GM21381 (cell line): ENCODE measurements at regions not wholly inside any gene's neighbourhood (a gene's known extent, or its start where the extent isn't known, plus 50 kb on each side); places are given as distances from the start of the nearest gene placed in this dataset.
"Not testable (repeated sequence)": the region's sequence is repeated elsewhere in the genome, so short reads cannot be mapped to it uniquely, and the experiment has no call there.

Experiments
- ATAC-seq: cut with Tn5 transposase; IDR thresholded peaks from one replicate; pipeline ENCODE4 v1.9.1; 2021; ENCODE audit warnings: mild to moderate bottlenecking, moderate library complexity; ENCODE audit not compliant: unreplicated experiment

DNA sequence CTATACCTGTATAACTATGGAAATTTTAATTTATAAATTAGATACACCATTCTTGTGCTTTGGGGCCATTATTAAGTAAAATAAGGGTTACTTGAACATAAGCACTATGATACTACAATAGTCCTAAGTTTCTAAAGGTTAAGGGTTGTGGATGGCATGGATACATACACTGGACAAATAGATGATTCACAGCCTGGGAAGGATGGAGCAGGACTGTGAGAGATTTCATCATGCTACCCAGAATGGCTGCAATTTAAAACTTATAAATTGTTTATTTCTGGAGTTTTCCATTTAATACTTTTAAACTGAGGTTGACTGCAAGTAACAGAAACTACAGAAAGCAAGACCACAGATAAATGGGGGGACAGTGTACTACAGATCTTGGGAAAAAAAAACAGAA is 295.8 kb upstream of the ZNF804A start:
- no peak for ATAC-seq

DNA sequence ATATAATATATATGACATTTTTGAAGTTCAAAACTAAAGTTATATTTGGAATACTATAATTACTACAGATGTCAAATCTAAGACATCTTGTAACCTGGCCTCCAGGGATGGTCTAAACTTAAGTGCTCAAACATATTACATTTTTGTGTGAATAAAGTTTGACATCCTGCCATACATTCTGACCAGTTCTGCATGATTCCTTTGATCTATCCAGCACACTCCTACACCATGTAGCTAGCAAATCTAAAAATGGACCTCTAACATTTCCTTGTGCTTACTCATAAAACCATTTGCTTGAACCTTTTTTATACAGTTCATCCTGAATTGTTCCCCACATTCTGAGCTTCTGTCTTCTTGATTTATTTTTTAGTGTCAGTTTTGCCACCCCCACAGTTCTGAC is 294.3 kb upstream of the ZNF804A start:
- no peak for ATAC-seq

DNA sequence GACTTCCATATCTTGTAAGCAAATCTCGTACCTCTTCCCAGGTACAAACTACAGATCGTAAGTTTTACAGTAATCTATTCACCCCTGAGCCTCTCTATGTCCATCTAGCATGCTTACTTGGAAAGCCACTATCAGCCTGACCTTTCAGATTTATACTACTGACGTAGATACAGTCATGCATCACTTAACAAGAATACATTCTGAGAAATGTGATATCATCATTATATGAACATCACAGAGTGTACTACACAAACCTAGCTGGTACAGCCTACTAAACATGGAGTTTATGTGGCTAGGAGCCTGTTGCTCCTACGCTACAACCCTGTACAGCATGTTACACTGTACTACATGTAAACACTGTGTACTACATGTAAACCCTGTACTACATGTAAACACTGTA is 293.2 kb upstream of the ZNF804A start:
- ATAC-seq, result no peak

DNA sequence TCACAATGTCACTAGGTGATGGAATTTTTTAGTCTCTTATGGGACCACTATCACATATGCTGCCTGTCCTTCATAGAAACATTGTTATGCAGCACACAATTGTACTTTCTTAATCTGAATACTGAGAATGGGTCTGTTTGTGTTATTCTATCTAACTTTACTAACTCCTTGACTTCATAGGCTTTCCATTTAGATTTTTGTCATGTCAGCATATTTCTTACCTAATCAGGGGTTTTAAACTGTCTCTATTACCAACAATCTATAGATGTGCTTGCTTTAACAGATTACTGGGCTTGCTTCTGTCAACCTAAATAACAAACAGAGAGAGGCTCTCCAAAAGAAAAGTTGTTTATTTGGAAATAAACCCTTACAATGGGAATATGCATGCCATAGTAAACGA is 289.6 kb upstream of the ZNF804A start:
- no peak for ATAC-seq

DNA sequence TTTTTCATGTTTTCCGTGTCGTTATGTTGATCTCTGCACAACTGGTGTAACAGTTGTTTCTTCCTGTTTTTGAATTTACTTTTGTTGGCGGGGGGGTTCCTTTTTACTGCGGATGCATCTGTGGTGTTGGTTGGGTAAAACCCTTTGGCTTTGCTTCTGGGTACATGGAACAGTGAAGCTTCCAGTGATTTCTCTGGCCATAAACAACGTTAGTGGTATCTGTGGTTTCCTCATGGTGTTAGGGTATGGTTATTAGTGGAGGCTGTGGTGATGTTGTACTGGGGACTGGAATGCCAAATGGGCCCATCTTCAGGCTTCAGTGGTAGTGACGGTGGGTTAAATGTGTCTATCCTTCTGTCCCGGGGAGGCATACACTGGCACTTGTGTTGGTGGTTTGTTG is 285.4 kb upstream of the ZNF804A start:
- no peak for ATAC-seq

DNA sequence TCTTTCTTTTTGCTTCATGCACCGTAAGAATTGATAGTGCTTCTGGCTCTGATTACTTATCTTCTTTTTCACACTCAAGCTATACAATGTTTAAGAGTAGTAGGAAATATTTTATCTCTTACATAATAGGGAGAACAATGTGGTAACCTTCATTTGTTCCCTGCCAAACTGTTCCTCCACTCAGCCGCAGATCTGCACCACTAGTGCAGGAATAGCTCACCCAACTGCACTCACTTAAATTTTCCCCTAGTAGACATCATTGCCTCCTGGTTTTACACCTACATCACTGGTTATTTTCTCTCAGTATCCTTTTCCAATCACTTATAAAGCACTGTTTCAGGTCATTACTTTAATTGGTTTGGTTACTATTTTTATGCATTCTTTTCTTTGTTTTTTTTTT is 283.5 kb upstream of the ZNF804A start:
- no peak for ATAC-seq

DNA sequence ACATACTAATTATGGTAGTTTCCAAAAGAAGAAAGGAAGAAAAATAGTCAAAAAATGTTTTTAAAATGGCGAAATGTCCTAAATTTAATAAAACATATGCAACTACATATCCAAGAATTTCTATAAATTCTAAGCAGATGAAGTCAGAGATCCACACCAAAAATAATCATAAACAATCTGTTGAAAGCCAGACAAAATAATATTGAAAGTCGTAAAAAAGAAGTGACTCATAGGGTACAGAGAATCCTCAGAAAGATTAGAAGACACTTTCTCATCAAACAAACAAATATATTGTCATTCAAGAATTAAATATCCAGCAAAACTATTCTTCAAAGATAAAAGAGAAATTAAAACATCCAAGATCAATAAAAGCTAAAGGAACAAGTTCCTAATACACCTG is 281.4 kb upstream of the ZNF804A start:
- no peak for ATAC-seq

DNA sequence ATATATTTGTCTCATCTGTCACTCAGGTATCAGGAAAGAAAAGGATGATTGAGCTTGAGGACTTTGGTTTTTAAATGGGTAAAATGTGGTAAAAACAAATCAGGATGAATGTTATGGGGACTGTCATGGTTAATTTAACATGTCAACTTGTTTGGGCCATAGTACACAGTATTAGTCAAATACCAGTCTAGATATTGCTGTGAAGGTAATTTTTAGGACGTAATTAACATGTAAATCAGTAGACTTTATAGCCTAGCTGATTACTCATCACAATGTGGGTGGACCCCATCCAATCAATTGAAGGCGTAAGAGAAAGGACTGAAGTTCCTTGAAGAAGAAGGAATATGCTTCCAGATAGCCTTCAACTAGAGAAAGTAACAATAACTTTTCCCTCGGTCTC is 275.7 kb upstream of the ZNF804A start:
- no peak for ATAC-seq

DNA sequence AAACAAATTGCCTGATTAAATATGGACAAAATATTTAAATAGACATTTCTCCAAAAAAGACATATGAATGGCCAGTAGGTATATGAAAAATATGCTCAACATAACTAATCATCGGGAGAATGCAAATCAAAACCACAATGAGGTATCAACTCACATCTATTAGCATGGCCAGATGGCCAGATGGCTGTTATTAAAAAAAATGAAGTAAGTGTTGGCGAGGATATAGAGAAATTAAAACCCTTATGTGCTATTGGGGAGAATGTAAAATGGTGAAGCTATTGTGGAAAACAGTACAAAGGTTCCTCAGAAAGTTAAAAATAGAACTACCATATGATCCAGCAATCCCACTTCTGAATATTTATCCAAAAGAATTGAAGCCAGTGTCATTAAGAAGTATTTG is 272.3 kb upstream of the ZNF804A start:
- ATAC-seq, result no peak

DNA sequence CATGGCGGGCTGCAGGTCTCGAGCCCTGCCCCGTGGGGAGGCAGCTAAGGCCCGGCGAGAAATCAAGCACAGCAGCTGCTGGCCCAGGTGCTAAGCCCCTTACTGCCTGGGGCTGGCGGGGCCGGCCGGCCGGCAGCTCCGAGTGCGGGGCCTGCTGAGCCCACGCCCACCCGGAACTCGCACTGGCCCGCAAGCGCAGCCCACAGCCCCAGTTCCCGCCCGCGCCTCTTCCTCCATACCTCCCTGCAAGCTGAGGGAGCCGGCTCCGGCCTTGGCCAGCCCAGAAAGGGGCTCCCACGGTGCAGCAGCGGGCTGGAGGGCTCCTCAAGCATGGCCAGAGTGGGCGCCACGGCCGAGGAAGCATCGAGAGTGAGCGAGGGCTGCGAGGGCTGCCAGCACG is 270.5 kb upstream of the ZNF804A start:
- ATAC-seq, result not testable (repeated sequence)

DNA sequence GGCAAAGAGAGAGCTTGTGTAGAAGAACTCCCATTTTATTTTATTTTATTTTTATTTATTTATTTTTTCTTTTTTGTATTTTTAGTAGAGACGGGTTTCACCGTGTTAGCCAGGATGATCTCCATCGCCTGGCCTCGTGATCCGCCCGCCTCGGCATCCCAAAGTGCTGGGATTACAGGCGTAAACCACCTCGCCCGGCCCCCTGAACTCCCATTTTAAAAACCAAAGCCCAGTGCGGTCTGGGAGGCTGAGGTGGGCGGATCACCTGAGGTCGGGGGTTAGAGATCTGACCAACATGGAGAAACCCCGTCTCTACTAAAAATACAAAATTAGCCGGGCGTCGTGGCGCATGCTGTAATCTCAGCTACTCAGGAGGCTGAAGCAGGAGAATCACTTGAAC is 267.8 kb upstream of the ZNF804A start:
- not testable (repeated sequence) for ATAC-seq

DNA sequence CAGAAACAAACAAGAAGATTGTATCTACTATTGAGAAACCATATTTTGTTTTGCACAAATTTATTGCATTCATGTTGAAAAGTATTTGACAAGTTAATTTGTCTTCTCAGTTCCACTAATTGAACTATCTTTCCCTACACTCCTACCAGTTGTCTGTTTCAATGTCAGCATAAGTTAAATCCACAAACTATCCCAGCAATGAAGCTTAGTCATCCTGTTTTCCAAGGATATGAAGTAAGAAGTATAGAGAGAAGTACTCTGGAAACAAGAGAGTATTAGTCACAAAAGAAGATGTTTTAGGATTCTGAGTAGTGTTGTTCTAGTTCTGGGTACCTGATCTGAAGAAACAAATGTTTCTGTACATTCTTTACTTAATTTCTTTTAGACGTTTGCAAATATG is 261.6 kb upstream of the ZNF804A start:
- ATAC-seq, result no peak

DNA sequence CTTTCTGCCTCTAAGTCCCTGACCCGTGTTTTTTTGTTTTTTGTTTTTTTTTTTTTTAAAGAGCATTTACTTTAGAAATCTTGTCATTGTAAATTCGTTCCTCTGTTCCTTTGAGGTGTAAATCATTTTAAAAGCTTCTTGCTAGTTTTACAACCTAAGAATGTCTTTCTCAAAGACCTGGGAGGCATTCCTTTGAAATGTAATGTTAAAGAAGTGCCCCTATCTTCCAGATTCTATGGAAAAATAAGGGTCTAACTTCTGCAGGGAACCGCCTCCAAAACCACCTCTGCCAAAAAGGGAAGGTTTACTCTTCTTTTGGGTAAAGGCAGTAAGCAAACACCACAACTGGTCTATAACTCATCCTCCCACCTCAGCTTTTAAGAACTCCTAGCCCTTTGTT is 259.6 kb upstream of the ZNF804A start:
- ATAC-seq, result no peak

DNA sequence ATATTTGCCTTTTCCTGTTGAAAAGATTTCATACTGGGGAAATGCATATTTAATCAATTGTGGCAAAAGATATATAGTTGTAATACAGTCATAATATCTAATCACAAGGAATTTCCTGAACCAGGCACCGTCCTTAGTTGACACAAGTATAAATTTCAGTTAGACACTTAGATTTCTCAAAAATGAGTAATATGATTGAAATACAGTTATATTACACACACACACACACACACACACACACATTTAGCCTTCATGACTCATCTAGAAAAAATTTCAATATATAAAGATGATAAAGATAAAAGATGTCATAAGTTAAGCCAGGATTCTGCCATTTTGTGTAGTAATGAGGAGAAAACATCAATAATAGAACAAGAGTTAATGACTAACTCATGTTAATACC is 258.4 kb upstream of the ZNF804A start:
- ATAC-seq, result no peak

DNA sequence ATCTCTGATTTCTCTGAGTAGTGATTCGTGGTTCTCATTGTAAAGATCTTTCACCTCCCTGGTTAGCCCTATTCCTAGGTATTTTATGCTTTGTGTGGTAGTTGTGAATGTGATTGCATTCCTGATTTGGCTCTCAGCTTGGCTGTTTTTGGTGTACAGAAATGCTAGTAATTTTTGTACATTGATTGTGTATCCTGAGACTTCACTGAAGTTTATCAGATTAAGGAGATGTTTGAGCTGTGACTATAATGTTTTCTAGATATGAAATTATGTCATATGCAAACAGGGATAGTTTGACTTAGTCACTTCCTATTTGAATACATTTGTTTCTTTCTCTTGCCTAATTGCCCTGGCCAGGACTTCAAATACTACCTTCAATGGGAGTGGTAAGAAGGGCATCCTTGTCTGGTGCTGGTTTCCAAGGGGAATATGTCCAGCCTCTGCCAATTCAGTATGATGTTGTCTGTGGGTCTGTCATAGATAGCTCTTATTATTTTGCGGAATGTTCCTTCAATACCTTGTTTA is 251.9 kb upstream of the ZNF804A start:
- ATAC-seq, result no peak

DNA sequence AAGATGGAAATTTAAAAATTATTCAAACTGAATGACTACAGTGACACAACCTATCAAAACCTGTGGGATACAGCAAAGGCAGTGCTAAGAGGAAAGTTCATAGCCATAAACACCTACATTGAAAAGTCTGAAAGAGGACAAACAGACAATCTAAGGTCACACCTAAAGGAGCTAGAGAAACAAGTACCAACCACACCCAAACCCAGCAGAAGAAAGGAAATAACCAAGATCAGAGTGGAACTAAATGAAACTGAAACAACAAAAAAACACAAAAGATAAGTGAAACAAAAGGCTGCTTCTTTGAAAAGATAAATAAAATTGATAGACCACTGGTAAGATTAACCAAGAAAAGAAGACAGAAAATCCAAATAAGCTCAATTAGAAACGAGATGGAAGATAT is 247.2 kb upstream of the ZNF804A start:
- no peak for ATAC-seq

DNA sequence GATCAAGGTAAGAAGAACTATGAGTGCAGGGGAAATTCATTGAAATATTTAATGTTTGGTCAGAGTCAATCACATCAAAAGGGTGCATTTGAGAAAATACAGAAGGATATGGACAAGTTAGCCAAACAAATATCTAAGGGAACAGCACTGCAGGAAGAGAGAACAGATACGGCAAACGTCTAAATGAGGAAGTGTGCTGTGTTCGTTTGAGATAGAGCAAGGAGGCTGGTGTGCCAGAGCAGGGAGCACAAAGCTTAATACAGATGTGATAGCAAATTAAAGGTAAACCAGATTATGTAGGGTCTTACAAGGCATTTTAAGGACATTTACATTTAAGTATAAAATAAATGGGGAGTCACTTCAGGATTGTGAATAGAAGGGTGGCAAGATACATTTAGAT is 241.3 kb upstream of the ZNF804A start:
- ATAC-seq, result no peak

DNA sequence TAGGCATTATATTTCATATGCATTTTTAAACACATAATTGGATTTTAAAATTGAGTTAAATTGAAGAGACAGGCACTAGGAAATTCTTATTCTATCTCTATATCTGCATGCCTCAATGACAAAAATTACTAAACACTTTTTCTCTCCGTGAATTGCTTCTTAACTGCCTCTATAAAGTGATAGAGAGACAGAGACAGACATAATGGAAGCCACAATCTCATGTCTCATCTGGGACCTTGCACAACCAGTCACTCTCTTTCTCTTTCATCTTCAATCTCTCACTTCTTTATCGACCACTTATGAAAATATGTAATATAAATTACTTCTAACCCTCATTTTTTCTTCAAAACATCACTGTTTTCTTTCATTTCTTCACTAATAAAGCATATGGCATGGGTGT is 238.9 kb upstream of the ZNF804A start:
- no peak for ATAC-seq

DNA sequence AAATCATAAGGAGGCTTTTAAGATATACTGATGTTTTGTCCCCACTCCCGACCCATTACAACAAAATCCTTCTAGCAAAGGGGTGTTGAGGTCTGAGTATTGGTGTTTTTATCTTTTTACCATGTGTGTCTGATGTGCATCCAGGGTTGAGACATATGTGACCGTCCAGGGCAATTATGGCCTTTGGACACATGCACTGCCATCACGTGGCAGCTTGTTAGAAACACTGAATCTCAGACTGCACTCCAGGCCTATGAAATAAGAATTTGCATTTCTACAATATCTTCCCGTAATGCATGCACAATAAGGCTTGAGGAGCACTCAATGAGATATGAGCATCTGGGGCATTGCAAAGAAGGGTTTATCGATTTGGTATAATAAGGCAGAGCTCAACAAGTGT is 235.1 kb upstream of the ZNF804A start:
- no peak for ATAC-seq

DNA sequence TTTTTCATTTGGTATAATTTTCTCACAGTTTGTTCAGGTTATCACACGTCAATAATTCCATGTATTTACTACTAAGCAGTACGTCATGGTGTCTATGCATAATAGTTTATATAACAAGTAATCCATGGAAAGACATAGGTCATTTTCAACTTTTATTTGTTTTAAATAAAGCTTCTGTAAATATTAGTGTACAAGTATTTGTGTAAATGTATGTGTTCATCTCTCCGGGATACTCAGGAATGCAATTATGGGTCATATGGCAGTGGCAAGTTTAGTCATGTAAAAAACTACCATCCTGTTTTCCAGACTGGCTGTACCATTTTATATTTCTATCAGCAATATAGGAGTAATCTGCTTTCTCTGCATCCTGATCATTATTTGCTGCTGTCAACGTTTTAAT is 231.1 kb upstream of the ZNF804A start:
- ATAC-seq, result no peak

DNA sequence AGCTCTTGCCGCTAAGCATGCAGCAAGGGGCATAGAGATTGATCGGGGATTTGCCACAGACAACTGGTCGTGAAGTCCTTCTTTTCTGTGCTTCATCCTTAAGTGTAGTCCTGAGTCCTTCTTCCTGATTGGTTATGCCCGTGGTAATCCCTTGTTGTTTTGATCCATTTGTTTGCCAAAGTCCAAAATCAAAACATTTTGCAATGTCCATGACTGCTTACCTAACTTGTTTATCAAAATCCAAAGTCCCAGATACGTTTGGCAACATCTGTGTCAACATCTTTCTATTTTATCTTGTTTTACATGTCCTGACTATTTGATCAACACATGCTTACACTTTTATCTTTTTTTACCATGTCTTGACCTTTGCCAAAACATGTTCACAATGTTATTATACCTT is 229.0 kb upstream of the ZNF804A start:
- no peak for ATAC-seq

DNA sequence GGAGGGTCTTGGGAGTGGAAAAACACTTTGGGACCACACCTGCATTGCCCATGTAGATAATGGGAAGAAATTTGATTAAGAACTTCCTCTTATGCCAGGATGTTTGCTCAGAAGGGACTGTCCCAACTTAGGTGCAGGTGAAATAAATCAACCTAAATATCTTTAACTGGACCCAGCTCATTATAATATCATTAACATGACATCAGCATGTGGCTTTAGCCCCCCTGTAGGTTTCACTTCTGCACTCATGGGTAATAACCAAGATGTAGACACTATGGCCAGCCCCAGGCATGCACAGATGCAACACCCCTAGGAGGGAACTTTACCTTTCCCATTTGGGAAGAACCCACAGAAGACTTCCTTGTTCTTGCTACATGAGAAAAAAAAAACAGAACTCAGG is 227.4 kb upstream of the ZNF804A start:
- no peak for ATAC-seq

DNA sequence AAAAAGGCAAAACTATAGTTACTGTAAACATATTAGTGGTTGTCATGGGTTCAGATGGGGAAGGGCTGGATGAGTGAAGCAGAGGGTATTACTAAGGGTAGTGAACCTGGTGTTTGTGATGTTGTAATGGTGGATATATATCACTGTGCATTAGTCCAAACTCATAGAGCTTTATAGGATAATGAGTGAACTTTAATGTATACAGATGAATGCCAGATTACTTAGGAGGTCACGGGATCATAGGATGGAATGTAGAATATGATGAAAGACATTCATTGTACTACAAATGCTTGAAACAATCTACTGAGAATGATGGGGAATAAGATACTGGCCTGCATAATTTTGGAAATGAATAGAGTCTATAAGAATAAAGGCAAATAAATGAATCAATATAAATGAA is 226.7 kb upstream of the ZNF804A start:
- ATAC-seq, result no peak

DNA sequence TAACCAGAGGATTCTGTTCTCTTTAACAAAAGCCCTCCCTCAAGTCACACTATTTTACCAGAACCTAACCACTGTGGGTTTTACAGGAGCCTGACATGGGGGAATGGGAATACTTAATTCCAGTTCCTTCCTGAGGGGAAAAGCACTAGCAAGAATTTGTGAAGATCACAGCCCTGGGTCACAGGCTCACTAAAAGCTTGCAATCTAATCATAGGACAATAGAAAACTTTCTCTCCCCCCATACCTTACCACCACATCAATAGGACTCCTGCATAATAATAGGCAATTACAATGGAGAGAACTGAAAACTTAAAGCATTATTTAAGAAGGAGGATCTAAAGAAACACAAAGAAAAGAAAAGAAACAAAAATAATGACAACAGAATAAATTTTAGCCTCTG is 225.8 kb upstream of the ZNF804A start:
- ATAC-seq, result no peak
